CMK (cell line): ENCODE measurements at regions not wholly inside any gene's neighbourhood (a gene's known extent, or its start where the extent isn't known, plus 50 kb on each side); places are given as distances from the start of the nearest gene placed in this dataset.
A peak's percentile ranks its signal among the peaks of the same experiment; 100 is the strongest.

Experiments
- DNase-seq: peaks from one replicate; pipeline ENCODE4 v3.0.0-alpha.2; 2010; ENCODE audit warnings: low read depth

DNA sequence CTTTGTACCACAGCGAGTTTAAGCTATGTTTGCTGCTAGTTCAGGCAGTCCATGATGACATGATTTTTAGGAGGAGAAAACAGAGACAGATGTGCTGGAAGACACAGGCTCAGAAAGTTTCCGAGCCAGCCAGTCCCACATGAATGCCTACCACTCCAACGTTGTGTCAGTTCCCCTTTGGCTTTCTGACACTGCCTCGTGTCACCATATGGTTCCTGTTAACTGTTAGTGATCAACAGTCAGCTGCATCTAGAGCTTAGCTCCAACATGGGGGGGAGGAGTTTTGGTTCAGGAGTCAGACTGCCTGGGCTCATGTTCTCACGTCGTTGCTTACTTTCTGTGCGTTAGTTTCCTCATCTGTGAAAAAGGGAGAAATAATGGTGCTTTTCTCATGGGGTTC, 343.7 kb downstream of the MID1IP1 start:
- DNase-seq: no peak

DNA sequence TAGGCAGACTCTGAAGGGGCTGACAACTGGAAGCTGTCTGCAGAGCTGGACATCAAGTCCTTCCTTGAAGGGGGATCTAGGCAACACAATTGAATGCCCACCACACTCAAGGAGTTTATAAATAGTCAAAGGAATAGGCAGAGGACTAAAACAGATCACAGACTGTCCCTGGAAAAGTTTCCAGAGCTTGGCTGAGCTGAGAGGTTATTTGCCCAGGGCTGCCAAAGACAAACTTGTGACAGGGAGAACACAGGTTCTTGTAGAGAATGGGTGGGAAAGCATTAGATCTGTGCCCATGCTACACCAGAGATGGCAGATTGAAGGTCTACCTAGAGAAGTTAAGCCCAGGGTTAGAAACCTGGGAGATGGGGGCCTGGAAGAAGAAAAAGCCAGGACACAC, 344.6 kb downstream of the MID1IP1 start:
- no peak for DNase-seq

DNA sequence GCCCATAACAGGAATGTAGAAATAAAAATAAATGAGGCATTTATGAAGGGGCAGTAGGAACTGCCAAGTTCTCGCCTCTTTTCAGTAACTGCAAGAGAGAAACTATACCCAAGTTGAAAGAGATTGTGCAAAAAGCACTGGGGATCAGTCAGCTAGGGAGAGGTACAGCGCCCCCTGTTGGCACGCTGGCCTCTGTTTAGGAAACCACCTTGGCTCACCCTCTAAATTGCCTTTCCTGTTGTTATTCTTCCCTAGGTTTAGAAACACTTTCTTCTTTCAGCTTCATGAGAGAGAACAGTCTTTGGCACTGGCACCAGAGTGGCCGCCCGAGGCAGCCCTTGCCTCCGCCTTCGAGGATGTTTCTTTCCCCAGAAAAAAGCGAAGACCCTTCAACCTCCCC, 348.5 kb downstream of the MID1IP1 start:
- peak; percentile 43 for DNase-seq

DNA sequence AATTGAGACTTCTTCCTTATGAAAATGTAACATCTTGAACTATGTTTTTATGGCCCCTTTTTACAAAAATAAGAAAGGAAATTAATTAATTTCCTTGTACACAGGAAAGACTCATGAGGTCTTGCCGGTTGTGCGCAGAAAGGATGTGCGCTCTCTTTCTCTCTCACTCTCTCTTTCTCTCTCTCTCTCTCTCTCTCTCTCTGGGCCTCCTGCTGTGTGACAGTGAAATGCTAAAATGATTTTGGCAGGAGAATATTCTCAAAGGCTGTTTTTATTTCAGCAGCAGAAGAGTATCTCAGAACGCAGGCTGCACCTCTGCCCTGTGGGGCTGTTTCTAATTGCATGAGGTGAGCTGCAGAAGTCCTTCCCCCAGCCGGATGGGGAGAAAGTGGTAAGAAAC, 349.0 kb downstream of the MID1IP1 start:
- DNase-seq: no peak

DNA sequence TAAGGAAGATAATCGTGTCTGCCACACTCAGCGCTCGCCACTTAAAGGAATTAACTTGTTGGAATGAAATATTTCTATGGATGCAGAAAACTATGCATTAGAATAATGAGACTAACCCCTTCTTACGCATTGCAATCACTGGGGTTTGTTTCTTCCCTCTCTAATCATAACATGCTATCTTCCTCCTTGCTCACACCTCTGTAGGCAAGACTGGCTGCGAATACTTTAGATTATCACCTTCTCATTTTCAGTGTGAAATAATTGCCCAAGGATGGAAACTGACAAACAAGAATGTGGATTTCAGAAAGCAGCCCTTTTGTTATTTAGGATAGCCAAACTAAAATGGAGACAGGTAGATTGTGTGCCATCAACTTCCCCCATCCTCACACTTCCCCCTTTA, 349.4 kb downstream of the MID1IP1 start:
- no peak for DNase-seq

DNA sequence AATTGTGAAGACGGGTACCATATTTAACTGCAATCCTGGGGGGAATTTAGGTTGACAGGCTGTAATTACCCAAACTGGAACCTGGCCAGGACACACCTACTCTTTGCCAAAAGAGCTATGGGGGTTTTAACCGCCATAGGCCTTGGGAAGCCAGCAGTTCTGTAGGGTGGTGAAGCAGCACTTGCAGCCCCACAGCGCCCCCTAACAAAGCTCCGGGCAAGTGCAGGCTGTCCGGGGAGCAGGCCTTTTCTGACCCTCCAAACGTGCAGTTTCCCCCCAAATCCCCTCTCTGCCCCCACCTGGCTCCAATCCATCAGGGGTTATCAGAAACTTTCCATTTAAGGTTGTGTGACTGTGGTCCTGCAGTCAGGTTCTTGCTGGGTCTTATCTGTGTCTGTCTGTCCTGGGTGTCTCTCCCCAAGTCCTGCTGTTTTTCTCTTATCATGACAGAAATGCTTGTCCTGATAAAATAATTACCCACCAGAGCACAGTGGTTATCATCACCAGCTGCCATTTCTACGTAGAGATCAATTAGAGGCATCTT, 350.9 kb downstream of the MID1IP1 start:
- DNase-seq: peak; percentile 92

DNA sequence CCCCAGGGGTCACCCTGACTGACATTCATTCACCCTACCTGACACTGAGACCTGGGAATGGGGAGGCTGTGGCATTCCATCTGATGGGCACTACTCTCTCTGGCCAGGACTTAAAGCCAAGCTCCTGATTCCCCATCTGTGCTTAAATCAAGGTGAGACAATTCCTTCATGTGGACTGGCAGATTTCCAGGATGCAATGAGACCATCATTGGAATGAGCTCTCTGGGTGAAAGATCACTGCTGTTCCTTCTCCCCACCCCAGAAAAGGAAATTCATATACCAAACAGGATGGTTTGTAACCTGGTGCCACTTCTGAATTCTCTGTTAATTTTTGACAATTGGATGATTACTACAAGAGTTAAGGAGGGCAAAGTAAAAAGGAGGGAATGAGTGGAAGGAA, 354.8 kb downstream of the MID1IP1 start:
- DNase-seq: no peak

DNA sequence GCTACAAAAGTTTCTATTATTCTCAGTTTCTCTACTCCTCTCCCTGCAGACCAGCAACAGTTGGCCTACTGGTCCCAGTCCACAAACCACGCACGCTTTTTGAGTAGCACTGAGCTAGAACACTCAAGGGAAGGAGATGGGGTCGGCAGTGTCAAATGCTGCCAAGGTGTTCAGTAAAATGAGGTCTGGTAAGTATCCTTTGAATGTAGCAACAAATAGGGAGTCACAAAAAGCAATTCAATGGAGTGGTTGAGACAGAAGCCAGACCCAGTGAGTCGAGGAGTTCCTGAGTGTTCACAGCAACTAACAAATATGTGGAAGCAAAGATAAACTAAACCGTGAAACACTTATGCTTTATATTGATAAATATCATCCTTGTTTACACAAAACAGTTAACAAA, 355.7 kb downstream of the MID1IP1 start:
- no peak for DNase-seq

DNA sequence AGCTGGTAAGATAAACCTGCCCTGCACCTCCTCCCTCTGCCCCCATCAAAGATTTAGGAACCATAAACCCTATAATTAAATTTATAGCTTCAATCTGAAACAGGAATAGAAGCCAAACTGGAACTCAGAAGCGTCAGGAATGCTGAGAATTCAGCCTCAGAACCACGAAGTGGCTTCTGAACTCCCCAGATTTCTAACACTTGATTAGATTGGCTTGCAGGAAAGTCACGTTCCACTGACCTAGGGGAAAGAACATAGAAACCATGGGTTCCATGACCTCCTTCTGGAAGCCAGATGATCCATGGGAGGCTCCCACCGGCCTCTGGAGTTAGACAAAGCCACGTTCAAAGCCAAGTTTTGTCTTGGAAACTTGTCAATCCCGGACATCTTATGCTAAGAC, 356.5 kb downstream of the MID1IP1 start:
- DNase-seq: no peak

DNA sequence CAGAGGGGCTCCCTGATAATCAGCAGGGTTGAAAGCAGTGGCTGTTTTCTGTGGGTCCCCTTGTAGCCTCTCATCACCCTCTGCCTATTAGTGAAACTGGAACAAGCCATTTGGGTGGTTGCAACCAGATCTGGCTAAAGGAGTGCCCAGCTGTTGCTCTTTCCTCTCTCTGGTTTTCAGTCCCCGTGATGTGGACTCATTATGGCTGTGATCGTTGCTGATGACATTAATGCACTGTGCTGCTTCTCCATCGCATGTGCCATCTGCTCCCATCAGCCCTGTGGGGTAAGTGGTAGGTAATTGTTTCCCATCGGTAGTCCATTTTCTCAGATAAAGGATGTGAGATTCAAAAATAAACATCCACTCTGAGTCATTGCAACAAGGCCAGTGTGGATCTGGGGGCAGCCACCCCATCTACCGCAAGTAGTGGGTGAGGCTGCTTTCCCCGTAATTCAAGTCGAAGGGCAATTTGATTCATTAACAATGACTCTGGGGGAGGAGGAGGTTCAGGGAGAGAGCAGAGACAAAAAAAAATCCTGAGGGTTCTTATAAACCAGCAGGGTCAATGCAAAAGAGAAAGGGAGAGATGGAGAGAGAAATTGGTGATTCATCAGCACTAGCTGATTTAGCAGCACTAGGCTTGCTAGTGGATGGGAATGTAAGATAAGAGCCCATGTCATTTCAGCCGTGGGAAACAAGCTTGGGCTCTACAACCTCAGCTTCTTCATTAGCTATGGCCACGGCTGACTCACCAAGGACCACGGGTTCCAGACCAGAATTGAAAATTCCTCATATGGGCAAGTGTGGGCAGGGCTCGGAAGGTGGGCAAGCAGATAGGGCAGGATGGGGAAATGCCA, 357.8 kb downstream of the MID1IP1 start:
- DNase-seq: peak; percentile 40

DNA sequence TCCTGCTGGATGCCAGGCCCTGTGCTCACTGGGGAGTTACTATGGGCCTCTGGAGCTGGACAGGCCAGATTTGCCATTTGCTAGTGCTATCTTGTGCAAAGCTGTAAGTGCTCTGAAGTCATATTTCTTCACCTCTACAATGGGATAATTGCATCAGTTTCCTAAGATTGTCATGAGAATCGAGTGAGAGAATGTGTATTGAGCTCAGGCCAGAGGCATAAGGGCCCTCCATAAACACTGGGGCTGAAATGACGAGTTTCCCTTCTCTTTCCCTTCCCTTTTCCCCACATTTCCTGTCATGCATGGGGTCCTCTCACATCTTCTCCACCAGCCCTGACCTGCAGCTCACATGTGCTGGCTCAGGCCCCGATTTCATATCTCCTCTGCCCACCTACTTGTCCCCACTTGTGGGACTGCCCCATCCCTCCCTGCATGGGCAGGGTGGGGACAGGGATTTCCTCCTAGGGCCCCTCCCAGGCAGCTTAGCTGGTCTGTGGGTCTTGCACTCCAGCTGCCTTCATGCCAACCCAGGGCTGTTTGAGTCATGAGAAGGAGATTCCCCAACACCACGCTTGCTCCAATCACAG, 358.8 kb downstream of the MID1IP1 start:
- DNase-seq: no peak

DNA sequence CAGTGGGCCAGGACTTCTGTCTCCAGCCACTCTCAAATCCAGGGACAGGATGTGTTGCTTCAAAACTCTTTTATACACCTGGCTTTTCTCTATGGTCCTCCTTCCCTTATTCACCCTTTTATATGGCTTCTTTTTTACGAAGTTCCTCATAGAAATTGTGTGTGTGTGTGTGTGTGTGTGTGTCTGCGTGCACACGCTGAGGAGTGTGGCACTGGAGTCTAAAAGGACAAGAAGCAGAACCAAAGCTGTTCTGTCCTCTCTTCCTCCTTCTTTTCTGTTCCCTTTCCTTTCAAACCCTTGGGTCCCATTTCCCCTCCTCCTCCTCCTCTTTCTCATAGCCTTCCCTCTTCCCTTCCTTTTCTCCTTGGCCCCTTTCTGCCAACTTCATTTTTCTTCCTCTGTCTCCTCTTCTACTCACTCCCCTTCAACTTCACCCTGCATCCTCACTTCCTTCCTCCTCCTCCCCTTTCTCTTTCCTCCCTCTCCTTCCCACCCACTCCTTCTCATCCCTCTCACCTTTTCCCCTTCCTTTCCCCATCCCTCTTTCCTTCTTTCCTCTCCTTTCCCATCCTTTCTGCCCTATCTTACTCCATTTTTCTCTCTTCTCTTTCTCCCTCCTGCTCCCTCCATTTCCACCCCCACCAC, 360.5 kb downstream of the MID1IP1 start:
- DNase-seq: no peak

DNA sequence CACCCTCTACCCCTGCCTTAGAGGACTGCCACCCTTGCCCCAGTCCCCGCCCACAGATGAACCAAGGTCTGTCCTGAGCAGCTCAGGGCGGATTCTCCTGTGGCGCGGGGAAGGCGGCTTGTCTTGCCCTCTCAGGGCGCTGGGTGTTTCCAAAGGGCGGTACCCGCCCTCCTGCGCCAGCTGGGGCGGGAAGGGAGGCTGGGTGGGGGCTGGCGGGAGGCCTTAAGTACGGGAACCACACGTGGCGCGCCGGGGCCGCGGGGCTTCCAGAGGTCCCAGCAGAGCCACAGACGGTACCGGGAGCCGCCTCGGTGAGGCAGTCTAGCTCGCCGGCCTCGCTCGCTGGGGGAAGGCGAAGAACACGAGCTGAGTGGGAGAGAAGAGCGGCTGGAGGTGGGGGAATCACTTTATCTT, 361.1 kb downstream of the MID1IP1 start:
- DNase-seq: no peak

DNA sequence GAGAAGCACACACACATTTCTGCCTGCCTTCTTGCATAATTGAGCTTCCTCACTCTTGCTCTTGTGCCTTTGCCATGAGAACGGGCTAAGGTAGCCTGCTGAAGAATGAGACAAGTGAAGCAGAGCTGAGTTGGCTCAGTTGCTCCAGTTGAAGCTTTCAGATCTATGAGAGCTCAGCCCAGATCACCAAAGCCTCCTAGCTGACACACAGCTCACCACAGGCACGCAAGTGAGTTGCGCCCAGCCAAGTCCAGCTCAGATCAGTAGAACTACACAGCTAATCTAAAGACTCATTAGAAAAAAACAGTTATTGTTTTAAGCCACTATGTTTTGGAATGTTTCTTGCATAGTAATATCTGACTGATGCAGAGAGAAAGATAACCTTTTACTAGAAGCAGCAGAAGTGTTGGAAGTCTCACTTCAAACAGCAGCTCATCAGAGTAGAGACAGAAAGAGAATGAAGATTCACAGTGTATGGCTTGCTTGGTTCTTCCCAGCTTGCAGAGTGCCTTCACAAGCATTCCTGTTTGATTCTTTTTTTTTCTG, 362.4 kb downstream of the MID1IP1 start:
- DNase-seq: no peak

DNA sequence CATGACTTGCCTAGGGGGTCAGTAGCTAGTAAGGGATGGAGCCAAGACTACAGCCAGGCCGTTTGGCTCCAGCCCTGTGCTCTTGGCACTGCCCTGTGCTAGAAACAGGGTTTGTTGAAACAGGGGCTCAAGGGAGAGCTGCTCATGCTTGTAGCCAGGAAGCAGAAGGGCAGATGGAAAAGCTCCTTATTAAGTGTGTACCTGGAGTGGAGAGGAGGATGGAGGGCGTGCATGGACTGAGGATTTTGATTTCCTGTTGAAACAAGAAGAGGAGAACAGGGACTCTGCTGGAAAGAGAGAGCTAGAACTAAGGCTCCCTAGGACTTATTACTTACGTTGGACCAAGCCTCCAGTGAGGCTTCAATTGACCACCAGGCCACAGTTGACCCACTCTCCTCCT, 363.0 kb downstream of the MID1IP1 start:
- DNase-seq: no peak

DNA sequence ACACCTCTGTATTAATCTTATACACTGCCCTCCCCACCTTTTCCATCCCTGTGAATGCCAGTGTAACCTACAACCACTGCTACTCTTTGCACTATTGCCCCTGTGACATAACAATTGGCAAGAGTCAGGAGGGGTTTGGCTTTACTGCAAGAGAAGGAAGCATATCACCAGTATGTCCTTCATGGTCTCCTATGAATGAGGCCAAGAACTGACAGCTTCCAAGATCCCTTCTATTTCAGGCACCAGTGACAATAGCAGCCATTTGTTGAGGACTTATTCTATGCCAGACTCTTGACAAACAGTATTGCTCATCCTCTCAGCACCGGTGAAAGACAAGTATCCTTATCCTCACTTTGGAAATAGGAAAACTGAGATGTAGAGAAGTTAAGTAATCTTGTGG, 363.9 kb downstream of the MID1IP1 start:
- DNase-seq: no peak

DNA sequence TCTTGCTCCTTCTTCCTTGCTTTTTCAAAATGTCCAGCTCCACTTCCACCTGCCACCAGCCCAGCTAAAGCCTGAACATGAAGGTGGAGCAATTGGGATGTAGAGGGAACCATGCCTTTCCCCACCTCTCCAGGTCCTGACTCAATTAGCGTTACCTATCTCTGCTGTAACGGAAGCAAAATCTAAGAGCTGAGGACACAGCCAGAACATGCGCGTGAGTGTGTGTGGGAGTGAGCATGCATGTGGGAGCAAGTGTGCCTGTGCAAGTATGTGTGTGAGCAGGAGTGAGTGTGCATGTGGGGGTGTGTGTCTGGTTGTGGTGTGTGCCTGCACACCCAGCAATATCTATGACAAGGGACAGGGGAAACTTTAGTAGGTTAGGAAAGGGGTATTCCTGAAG, 364.5 kb downstream of the MID1IP1 start:
- no peak for DNase-seq

DNA sequence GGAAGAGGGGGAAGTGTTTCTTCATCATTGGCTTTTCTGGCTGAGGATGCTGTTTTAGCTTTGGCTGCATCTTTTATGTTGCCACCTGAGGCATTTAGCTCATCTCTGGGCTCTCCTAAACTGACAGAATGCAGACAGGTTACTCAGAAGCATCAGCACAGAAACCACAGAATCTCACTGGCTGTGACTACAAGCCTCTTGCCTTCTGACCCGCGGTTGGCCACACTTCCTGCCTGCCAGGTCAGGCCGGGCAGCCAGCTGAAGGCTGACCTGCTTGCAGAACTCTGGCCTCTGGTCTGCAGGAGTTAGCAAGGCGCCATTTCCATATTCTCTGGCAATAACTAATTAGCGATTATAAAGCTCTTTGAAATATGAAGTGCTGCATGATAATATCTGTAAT, 366.5 kb downstream of the MID1IP1 start:
- DNase-seq: no peak

DNA sequence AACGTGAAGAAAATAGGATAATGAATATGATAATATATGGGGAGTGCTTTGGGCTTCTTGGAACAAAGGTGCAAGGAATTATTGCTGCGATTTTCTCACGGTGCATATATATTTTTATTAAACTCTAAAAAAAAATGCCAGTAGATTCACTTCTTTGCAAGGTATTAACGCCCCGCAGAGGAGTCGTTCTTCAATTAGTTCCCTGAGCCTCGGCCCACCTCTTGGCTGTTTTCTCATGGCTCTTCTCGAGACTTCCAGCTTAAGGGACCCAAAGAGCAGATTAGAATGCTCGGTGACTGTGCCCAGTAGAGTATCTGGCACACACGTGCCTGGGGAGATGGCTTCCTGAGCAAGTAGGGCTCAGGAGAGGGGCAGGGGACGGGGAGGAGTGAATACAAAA, 367.4 kb downstream of the MID1IP1 start:
- DNase-seq: no peak

DNA sequence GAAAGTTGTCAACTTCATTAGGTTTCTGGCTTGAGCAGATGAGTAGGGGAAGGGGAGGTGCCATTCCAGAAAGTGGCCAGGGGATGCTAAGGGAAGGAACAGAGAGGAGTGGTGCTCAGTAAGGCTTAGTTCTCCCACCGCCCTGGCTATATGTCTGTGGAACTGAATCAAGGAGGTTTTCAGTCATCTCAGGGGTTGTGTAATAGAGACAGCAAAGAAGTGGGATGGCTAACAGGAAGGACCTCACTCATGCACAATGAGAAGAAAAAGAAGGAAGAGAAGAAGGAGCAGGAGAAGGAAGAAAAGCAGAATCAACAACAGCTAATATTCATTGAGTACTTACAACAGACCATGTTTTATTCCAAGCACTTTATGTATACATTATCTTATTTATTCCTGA, 368.7 kb downstream of the MID1IP1 start:
- DNase-seq: no peak

DNA sequence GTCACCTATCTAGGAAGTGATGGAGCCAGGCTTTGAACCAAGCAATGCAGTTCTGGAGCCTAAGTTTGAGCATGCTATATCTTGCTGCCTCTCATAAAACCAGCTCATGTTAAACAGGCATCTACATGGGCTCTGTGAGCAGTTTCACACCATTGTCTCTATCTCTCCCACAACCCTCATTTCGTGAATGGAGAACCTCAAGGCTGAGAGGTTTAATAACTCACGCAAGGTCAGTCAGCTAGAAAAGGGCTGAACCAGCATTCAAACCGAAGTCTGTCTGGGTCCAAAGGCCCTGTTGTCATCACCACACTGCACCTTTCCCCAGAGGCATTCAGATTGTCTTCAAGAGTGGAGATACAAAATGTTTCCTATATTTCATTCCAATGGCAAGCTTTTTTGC, 369.2 kb downstream of the MID1IP1 start:
- no peak for DNase-seq

DNA sequence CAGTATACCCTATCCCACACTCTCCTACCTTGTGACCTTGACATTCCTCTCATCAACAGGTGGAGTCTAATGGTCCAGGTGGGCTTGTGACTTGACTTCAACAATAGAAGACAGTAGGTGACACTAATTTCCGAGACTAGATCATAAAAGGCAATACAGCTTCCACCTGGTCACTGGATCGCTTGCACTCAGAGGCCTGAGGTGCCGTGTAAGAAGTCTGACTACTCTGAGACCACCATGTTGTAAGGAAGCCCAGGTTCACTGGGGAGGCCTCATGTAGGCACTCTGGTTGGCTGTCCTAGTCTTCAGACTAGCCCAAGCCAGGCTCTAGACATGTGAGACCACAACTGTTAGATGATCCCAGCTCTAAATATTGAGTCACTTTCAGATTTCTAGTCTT, 370.4 kb downstream of the MID1IP1 start:
- DNase-seq: no peak

DNA sequence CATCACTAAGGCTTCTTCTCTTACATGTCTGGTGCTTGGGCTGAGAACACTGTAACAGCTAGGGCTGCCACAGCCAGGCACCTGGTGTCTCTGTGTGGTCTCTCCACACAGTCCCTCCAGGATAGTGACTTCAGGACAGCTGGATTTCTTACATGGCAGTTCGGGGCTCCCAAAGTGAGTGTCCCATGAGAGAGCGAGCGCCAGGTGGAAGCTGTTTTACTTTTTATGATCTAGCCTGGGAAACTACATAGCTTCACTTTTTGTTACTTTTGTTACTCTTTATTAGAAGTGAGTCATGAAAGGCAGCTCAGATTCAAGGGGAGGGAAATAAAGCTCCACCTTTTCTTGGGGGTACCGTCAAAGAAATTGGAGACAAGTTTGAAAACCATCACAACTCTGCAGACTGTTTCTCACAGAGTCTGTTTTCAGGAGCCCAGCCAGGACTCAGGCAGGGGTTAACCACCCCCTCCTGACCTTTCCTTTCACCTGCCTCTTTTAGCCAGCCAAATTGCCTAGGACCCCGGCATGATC, 373.0 kb downstream of the MID1IP1 start:
- DNase-seq: no peak
